Stimulated activated CD4-positive, alpha-beta T cell treated with anti-CD3 and anti-CD28 coated beads, Interleukin-15, amount 100 ng/mL, for 24 hours (primary cell): ENCODE measurements at regions not wholly inside any gene's neighbourhood (a gene's known extent, or its start where the extent isn't known, plus 50 kb on each side); places are given as distances from the start of the nearest gene placed in this dataset.

Experiments
- DNase-seq: peaks from one replicate; pipeline ENCODE4 v3.0.0-alpha.2; 2020

- DNase-seq, result no peak
Measured at GRCh38 chr18:37701967-37702366, 136.4 kb upstream of the CELF4 start.

- no peak for DNase-seq
Measured at GRCh38 chr18:37698508-37699040, 133.0 kb upstream of the CELF4 start.

- no peak for DNase-seq
Measured at GRCh38 chr18:37694516-37694915, 128.9 kb upstream of the CELF4 start.

GRCh38 chr18:37691162-37691561 lies 125.6 kb upstream of the CELF4 start:
- DNase-seq, result no peak

DNA sequence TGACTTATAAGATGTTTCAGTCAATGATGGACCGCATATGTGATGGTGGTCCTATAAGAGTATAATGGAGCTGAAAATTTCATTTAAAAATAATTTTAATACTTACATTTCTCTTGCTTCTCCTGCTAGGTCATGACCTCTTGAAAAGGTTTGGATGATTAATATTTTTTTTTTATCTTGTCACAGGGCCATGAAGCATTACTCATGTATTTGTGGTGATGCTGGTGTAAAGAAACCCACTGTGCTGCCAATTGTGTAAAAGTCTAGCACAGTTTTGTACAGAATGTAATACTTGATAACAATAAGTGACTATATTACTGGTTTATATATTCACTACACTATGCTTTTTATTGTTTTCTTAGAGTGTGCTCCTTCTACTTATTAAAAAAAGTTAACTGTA lies 124.2 kb upstream of the CELF4 start:
- DNase-seq, result no peak

DNA sequence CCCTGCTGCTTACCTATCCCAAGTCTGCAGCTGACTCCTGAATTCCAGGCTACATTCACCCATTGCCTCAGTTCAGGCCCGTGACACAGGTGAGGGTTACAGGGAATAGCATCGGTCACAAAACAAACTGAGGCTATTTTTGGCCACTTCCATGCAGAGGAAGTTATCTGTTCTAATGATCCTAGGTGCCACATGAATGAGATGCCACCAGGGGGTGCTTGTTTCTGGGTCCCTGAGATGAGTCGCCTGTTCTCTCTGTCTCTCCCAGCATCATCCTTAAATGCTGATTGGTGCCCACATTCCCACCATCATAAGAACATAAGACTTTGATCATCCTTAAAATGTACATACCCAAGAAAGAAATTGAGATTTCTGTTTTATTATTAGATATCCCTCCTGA lies 119.0 kb upstream of the CELF4 start:
- no peak for DNase-seq

GRCh38 chr18:37684183-37684582 lies 118.6 kb upstream of the CELF4 start:
- DNase-seq, result no peak

- DNase-seq, result no peak
Measured at GRCh38 chr18:37680911-37681310, 115.3 kb upstream of the CELF4 start.

DNA sequence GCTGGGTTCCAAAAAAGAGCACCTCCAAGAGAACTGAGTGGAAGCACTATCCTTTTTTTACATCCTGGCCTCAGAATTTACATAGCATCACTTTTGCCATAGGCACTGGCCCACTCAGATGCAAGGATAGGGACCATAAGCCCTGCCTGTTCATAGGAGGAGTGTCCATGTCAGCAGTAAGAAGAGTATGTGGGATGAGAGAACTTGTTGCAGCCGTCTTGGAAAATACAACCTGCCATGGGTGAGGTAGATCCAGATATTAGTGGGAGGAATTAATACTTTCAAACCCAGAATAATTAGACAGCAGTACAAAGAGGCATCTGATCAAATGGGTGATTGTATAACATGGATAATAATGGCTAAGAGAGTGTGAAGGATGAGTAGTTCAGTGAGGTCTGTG lies 110.7 kb upstream of the CELF4 start:
- DNase-seq, result no peak

GRCh38 chr18:37675699-37676098 lies 110.1 kb upstream of the CELF4 start:
- DNase-seq, result no peak

GRCh38 chr18:37674570-37674969 lies 109.0 kb upstream of the CELF4 start:
- no peak for DNase-seq

DNA sequence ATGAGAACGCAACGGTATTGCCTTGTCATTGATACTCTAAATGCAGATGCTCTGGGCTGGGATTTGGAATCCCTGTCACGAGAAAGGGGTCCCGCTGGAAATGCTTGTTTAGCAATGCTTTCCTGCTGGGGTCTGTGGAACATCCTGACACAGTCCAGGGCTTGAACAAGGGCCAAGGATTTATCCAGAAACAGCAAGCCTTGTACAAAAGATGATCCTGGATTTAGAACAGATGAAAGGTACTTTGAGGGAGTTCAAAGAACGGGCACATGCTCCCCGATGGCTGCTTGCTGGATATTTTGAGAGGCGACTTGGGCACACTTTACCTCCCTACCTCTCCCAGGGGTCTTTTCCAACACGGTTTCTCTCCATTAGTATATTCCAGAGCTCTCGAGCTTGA lies 108.1 kb upstream of the CELF4 start:
- DNase-seq, result no peak

GRCh38 chr18:37672932-37673595 lies 107.5 kb upstream of the CELF4 start:
- DNase-seq, result no peak

DNA sequence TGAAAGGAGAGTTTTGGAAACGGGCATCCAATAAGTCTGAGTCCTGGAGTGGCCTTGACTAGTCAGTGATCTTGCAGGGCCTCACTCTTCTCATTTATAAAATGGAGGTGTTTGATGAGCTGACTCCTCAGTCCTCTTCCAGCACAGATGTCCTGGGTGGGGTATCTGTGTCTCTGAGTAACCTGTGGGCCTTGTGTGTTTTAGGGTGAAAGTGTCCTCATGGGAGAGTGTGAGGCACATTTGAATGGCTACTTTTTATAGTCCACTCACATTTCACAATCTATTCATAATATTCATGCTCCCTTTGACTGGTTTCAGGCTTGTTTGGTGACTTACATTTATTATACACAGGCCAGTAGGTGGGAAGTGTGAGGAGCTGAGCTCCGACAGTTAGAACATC lies 106.4 kb upstream of the CELF4 start:
- DNase-seq, result no peak

GRCh38 chr18:37671530-37671929 lies 105.9 kb upstream of the CELF4 start:
- DNase-seq, result no peak

GRCh38 chr18:37671119-37671518 lies 105.5 kb upstream of the CELF4 start:
- DNase-seq, result no peak

- no peak for DNase-seq
Measured at GRCh38 chr18:37669991-37670534, 104.5 kb upstream of the CELF4 start.

DNA sequence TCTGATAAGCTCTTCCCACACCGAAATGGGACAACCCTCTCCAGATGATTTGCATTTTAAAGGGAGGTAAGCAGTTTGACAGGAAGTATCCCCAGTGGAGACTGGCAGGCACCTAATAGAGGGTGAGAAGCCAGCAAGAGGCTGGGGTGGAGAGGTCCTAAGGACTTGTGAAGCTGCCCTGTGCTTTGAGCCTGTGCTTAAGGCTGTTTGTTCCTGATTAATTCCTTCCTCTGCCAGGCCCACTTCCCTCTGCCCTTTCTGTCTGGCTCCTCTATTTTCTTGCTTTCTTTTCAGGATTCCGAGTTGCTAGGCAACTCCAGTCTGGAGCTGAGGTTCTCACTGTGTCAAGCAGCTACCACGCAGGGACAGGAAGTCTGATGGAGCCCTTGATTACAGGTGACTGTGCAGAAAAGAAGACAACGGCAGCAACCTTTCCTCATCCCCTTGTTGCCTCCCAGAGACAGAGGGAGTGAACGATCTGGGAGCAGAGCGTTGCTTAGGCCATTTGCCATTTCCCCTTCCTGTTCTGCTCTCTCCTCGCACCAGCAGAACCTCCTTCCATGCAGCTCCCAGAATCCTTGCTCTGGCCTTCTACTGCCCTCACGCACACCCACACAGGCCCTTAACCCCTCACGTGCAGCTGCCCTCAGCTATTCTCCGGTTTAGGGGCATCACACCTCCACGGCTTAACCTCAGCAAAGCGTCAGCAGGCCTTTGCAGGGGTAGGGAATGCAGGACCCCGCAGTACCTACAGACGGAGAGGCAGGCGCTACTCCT lies 103.6 kb upstream of the CELF4 start:
- DNase-seq, result no peak

GRCh38 chr18:37667836-37668235 lies 102.2 kb upstream of the CELF4 start:
- no peak for DNase-seq

DNA sequence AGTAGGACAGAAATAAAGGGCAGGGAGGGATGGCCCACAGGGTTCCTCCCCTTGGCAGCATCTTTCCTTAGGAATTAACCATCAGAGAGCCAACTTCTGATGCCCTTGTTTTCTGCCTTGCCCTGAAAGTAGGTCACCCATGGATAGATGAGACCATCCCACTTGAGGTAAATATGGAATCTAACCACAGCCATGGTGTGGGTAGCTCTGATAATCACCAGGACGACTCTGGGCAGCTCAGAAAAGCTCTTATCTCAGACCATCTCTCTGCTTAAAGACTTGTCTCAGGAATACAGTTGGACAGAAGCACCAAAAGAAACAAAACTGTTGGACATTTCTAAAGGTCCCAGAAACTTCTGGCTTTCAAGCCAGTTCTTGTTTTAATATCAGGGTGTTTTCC lies 101.4 kb upstream of the CELF4 start:
- DNase-seq, result no peak

DNA sequence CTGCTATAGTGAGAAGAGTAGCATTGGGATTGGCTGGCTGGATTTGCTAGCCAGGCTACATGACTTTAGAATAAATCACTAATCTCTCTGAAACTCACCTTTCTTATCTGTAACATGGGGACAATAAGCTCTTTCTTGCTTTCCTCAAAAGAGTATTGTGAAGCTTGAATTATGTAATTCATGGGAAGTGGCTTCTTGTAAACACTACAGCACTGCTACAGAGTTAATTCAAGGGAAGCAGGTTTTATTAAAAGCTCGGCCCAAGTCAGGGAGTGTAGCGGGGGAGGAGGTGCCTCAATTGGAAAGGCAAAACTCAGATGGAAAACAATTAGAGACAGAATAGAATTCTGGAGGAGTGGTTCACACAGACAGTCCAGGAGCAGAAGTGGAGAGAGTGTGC lies 100.9 kb upstream of the CELF4 start:
- DNase-seq, result no peak

GRCh38 chr18:37665346-37665745 lies 99.7 kb upstream of the CELF4 start:
- DNase-seq, result no peak

DNA sequence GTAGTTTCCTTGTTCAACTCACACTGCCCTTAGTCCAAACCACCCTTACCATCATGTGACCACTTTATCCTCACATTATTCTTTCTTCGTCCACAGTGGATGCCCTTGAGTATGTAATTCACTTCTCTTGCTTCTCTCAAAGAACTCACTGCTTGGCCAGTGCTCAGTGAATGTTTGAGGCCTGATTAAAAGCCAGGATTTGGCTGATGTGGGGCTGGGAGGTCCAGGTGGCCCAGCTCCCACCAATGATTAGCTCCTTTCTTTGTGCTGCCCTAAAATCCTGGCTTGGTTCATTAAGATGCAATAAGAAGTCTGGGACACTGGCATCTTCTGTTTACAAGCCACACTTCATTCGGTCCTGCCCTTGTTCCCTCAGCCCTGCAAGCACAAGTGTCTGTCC lies 97.8 kb upstream of the CELF4 start:
- DNase-seq, result no peak
